ENCODE measurements at regions not wholly inside any gene's neighbourhood (a gene's known extent, or its start where the extent isn't known, plus 50 kb on each side); places are given as distances from the start of the nearest gene placed in this dataset.

GRCh38 chrX:69029771-69030170, 135.5 kb downstream of the PJA1 start:
- TF ChIP-seq POLR2AphosphoS5 (IDR thresholded peaks at IDR 0.05; ENCODE audit: insufficient read depth in 1 of 2, low read depth in 1 of 2) (no peak), CTCF (IDR thresholded peaks at IDR 0.05) (no peak), POLR2A (IDR thresholded peaks at IDR 0.05) (no peak)
